HUDEP-2 (cell line): ENCODE measurements at regions not wholly inside any gene's neighbourhood (a gene's known extent, or its start where the extent isn't known, plus 50 kb on each side); places are given as distances from the start of the nearest gene placed in this dataset.

ENCODE experiments used
- DNase-seq, 76 experiments: peaks; one replicate each; lab custom pipeline; 2025; ENCODE audit not compliant: unreplicated experiment in 76 of 76; lab: John Stamatoyannopoulos, UW

DNA sequence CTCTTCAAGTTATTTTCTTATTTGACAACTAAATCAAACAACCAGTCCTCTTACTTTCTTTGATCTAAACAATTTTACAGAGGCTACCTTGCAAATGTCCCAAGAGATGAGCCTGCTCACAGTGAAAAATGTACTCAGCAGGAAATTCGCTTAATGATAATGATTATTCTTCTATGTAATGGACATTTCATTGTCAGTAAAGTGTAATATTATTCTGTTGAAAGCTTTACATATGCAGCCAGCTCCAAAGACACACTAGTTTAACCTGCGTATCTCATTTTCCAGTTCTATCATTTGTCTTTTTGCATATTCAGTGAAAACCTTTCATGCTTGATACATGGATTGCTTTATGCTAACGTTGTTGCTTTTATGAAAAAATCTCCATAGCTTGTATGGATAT is 758.7 kb upstream of the ZNF608 start:
- no peak for DNase-seq

DNA sequence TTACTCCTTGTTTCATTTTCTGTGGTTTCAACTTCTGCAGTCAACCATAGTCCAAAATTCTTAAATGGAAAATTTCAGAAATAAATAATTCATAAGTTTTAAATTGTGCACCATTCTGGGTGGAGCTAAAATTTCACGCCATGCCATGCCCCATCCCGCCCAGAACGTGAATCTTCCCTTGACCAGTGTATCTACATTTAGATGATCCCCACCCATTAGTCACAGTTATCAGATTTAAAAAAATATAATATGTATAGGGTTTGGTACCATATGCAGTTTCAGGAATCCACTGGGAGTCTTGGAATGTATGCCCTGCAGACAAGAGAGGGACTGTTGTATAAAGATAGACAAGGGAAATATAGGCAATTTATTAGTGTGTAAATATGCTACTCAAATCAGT is 759.7 kb upstream of the ZNF608 start:
- DNase-seq, result no peak

DNA sequence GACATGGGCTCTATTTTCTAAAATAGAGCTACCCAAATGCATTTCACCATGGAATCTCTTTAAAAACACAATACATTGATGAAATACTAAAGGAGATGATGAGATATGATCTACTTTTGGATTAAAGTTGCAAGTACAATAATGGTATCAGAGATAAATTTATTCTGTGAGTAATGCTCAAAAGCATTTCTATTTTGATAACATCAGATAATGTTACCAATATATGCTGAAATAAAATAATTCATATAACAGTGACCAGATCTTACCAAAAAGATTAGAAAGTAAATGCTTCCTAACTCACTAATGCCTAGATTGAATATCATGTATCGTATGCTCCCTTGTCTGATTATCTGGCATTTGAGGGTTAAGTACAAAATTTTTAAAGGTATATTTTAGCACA is 761.8 kb upstream of the ZNF608 start:
- no peak for DNase-seq

DNA sequence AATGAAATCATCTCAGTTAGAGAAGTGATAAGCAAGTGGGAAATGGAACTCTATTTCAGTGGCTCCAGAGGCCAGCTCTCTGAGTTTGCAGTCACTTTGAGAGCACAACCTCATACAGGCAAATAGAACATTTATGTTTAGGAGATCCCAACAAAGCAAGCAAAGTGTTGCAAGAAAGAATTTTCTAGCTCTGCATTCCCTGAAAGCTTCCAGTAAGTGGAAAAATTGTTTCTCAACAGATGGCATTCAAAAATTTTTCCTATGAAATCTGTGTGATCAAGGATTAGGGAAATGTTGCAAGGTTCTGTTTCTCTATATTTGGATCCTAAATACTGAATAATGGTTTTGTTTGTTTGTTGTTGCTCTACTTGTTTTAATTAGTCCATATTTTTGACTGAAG is 764.2 kb upstream of the ZNF608 start:
- no peak for DNase-seq

DNA sequence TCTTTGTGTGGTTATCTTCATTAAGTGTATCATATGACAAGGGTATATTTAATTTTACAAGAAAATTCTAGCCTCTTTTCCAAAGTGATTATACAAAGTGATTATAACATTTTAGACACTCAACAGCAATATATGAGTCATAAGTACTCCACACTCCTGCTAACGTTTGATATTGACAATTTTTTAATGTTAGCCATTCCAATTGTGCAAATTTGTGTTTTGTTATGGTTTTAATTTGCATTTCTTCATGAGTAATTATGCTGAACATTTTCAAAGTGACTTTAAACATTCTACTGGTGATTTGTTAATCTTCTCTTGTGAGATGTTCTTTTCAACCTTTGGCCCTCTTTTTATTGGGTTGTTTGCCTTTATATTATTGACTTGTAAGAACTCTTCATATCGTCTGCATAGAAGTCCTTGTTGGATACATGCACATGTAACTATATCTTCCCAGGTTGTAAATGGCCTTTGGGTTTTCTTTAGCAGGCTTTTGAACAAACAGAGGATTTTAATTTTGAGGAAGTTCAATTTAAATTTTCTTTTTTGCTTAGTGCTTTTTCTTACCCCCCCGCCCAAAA is 771.6 kb upstream of the ZNF608 start:
- DNase-seq, result no peak

DNA sequence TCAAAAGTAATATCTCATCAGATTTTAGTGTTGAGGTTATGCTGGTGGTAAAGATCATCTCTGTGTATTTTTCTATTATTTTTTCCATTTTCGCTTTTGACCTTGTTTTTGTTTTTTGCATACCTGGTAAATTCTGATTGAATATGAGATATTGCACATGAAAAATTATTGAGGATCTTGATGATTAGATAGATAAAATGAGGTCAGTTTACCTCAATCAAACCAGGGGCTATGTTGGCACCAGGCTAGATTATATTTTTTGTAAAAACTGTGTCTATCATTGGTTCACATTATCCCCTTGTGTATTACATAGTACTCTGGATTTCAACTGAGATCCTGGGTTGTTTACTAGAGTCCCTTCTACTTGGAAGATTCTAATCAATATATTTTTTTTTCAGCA is 774.9 kb upstream of the ZNF608 start:
- DNase-seq, result no peak

DNA sequence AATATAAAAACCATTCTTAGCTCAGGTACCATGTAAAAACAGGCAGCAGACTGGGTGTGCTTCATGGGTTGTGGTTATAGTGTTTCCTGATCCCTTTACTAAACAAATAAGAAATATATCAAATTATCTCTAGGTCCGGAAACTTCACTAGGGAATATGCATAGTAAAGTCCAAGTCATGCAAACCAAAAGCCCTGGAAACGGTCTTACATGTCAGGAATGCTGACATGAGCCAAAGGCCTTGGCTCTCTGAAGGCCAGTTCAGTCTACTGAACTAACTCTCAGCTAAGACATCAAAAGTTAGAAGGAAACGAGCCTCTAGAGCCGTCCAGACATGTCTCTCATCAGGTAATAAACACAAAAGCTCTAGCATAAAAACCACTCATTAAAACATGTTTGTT is 778.9 kb upstream of the ZNF608 start:
- DNase-seq, result no peak

DNA sequence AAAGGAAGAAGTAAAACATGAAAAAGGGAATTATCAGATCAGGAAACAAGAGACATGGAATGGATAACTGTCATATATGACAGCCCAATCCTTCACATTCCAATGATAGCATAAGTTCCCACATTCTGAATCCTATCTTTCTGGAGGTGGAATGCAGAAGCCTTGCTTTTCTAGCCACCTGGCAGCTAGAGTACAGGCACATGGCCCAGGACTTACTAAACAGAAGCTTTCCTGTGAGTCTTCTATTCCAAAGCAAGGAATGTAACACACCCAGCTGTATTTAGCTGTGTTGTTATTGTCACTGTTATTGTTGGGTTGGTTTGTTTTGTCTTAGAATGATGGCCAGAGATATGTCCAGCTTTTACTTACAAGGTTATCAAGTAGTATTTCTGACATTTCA is 780.5 kb upstream of the ZNF608 start:
- DNase-seq, result no peak

DNA sequence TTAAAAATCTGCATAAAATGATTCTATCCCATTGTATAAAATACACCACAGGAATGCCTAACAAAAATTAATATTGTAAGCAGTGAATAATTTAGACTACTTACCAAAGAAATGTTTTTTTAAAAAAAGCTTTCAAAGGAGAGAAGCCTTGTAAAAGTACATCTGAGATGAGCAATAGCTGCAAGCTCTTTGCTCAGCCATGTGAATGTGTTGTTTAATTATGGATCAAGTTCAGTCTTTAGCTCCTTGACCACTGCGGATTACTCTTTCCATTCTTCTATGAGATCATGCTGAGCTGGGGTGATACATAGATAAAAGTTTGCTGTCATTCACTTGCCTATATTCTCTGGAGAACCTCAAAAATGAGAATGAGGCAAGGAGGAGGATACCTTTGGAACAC is 782.4 kb upstream of the ZNF608 start:
- DNase-seq, result no peak

DNA sequence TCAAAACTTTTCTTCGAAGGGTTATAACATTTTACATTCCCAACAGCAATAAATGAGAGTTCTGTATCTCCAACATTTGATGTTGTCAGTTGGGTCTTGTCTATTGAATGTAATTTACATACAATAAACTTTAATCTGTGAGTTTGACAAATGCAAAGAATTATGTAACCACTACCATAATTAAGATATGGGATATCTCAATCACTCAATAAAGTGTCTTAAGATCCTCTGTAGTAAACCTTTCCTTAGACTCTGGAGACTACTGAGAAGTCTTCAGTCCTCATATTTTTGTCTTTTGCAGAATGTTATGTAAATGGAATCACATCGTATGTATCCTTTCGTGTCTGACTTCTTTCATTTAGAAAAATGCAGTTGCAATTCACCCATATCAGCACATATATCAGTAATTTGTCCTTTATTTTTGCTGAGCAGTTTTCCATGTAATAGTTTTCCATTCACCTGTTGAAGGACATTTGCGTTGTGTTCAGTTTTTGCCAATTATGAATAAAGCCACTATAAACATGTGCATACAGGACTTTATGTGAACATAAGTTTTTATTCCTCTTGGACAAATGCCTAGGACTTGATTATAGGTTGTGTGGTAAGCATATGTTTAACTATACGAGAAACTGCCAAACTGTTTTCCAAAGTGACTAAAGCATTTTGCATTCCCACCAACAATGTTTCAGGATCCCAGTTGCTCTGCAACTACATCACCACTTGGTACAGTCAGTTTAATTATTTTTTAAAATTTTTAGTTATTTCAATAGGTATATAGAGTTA is 784.6 kb upstream of the ZNF608 start:
- DNase-seq, result no peak

DNA sequence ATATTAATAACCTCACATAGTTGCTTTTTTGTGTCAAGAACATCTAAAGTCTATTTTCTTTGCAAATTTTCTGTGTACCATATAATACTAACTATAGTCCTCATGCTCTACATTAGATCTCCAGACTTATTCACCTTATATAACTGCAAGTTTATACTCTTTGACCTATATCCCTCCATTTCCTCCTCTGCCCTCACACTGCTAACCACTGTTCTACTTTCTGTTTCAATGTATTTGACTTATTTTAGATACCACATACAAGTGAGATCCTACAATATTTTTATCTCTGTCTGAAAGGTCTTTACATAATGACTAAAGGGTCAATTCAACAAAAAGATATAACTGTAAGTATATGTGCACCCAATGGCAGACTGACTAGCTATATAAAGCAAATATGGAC is 789.7 kb upstream of the ZNF608 start:
- no peak for DNase-seq

DNA sequence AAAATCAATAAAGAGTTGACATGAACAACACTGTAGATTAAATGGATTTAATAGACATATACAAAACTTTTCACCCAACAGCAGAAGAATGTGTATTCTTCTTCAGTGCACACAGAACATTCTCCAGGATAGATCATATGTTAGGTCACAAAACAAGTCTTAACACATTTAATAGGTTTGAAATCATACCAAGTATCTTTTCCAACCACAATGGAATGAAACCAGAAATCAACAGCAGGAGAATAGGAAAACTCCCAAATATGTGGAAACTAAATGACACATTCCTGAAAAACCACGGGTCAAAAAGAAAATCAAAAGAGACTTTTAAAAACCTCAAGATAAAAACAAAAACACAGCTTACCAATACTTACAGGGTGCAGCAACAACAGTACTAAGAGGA is 790.1 kb upstream of the ZNF608 start:
- no peak for DNase-seq

DNA sequence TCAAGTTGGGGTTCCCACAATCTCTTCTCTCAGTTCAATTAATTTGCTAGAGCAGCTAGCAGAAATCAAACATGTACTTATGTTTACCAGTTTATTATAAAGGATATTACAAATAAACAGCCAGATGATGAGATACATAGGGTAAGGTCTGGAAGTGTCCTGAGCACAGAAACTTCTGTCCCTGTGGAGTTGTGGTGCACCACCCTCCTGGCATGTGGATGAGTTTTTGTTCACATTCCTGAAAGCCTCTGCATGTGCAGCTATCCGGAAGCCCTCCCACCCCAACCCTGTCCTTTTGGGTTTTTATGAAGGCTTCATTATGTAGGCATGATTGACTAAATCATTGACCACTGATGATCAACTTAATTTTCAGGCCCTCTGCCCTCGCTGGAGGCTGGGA is 791.2 kb upstream of the ZNF608 start:
- no peak for DNase-seq

DNA sequence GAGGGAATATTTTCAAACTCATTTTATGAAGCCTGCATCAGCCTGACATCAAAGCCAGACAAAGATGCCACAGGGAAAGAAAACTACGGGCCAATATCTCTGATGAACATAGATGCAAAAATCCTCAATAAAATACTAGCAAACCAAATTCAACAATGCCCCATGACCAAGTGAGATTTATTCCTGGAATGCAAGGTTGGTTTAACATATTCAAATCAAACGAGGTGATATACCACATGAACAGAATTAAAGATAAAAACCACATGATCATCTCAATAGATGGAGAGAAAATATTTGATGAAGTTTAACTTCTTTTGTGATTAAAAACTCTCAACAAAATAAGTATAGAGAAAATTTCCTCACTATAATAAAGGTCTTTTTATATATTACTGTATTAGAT is 792.0 kb upstream of the ZNF608 start:
- no peak for DNase-seq

DNA sequence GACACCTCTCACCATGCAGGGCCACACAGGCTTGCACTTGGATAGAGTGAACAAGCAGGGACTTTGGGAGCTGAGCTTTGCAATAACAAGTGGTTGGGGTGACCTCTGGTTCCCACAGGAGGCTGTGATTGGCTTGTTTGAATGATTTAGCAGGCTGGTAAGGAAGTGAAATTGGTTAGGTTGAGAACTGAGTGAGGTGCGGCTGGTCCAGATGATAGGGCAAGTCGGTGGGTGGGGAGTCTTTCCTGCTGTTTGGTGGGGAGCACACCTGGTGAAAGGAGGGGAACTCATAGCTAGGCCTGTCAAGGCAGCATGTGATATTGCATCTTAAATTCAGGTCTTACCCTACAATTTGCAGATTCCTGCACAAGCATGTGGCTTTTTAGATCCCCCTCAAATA is 794.6 kb upstream of the ZNF608 start:
- DNase-seq, result no peak

DNA sequence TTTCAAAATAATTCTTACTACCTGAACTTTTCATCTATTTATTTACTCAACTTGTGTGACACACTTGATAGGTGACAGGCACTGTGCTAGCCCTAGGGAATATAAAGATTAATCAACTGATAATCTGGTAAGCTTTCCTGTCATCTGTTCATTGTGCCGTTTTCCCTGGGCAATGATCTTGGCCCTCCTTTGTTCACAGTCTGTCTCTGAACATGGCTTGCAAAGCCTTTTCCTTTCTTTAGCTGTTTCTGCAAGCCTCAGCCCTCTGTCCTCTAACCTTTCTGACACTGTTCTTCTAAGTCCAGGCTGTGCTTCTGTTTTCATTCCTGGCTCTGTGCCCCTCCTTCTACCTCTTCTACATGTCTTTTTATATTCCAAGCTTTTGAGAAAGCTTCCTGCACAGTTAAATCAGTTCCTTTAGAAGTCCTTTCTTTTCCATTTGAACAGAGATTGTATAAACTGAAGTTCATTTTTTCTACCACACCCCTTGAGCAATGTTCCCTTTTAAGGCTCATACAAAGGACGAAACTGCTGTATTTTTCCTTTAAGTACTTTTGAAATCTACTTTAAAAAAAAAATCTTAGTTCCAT is 803.0 kb upstream of the ZNF608 start:
- DNase-seq, result no peak

DNA sequence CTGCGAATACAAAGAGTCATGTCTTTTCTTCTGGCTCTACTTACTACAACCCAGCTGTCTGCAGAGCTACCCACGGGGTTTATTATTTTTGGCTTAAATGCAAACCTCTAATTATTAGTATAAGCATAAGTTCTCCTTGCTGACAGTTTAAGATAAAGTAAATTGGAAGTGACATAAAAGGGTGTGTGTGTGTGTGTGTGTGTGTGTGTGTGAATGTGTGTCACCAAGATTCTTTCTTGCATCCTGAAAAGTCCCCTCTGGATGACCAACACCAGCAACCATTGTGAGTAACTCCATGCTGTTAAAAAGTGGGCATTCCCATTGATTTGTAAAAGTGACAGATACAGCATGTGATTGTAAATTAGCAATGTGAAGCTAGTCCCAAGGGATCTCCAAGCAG is 803.8 kb upstream of the ZNF608 start:
- DNase-seq, result no peak

DNA sequence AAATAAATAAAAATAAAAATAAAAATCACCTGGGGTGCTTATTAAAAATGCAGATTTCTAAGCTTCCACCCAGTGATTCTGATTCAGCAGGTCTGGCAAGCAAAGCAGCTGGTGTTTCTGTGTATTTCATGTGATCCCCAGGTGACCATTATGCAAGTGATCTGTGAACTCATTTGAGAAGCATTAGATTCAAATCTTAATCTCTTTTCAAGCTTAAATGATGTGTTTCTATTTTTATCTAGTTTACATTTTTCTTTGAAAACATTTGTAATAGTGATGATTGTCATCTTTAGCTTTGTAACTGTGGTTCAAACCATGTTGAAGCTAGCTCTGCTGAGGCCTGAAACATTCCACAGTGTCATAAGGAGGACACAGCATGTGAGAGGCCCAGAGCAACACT is 804.8 kb upstream of the ZNF608 start:
- DNase-seq, result no peak

DNA sequence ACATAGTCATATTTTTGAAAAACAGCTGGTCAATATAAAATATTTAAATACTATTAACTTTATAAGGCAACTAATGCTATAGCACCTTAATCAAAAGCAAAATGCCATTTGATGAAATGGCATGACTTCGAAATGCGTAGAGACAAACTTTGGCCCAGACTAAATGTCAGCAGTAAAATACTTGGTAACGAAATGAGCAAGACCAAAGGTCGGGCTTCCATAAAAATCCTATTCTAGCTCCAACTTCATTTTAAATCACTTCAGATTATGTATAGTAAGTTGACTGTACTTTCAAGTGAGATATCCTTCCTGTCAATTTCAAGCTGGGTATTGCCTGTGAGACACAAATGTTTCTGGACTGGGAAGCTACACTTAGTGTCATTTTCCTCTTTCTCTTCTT is 805.4 kb upstream of the ZNF608 start:
- no peak for DNase-seq

DNA sequence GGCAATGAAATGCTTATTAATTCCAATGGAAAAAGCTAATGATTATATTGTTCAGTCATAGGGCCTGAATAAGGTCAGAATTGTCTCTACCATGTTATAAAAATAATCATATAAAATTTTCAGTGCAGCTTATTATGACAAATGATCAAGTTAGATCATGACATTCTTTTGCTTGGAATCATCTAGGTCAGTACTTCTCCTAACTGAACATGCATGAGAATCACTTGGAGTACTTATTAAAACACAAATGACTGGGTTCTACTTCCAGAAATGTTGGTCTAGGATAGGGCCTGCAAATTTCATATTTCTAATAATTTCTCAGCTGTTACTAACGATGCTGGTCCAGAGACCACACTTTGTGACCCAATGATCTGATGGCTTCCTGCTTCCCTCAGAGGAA is 806.0 kb upstream of the ZNF608 start:
- no peak for DNase-seq

DNA sequence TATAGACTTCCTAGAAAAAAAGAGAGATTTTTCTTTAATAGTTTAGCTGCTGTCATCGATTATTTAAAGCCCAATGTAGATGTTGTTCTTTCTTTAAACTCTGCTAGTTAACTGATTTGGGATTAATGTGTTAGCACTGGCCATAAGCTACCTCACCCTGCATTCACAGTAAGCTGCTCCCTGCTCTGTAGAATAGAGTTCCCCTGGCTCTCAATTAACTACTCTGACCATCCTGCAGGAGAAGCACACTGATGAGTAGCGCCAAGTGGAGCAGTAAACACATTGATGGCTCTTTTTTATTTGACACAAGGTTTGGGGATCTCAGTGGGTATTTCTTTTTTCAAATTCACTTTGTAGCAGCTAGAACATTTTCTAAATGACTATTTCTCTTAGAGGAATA is 807.9 kb upstream of the ZNF608 start:
- DNase-seq, result no peak

DNA sequence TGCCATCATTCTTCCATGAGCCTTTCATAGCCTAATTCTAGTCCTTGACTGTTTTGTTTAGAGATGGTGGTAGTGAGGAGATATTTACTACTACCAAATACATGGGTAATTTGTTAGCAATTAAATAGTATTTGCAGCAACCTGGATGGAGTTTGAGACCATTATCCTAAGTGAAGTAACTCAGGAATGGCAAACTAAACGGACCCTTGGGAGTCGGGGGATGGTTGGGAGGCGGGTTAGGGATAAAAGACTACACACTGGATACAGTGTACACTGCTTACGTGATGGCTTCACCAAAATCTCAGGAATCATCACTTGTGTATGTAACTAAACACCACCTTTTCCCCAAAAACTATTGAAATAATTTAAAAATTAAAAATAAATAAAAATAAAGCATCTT is 809.2 kb upstream of the ZNF608 start:
- DNase-seq, result no peak
